ENCODE measurements at regions not wholly inside any gene's neighbourhood (a gene's known extent, or its start where the extent isn't known, plus 50 kb on each side); places are given as distances from the start of the nearest gene placed in this dataset.

DNA sequence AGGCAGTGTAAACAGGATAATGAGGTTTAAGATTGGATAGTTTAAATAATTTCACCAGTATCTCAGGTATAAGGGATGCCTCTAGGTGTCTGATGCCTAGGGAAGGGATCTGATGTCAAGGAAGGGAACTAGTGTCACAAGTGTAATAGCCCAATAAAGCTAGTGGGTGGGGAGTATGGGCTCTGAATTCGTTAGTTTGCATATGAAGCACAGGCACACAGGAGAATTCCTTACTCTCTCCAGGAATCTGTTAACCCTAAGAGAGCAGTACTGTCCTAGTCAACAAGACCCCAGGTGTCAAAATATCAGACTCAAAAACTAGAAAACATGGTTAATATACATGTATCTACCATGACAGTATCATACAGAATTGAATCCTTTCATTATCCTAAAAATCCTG lies 352.5 kb upstream of the CYLC2 start:
- no peaks in the 10 kb centered on the region for H3K4me1 ChIP-seq (ENCODE audit: control insufficient read depth in 4 of 4, insufficient read depth in 4 of 4, low read length in 3 of 4)
- no peak overlapping the region for H3K4me3 ChIP-seq (ENCODE audit: low read depth in 1 of 3, low read length in 3 of 3)
- H3K27ac ChIP-seq (ENCODE audit: low read depth in 1 of 2, low read length in 2 of 2), result no peak overlapping the region
- TF ChIP-seq YY1 (IDR thresholded peaks at IDR 0.05) (no peak), HNF4G (IDR thresholded peaks at IDR 0.05) (no peak), FOXA1 (IDR thresholded peaks at IDR 0.05) (no peak), EGR1 (IDR thresholded peaks at IDR 0.05; ENCODE audit: low read depth in 2 of 2) (no peak), SP1 (IDR thresholded peaks at IDR 0.05) (no peak), JUND (IDR thresholded peaks at IDR 0.05) (no peak), HNF4A (conservative IDR thresholded peaks at IDR 0.05) (no peak), FOXA2 (IDR thresholded peaks at IDR 0.05) (no peak), RXRA (IDR thresholded peaks at IDR 0.05) (no peak), RAD21 (IDR thresholded peaks at IDR 0.05) (no peak)
- TF ChIP-seq, protein P1, sequence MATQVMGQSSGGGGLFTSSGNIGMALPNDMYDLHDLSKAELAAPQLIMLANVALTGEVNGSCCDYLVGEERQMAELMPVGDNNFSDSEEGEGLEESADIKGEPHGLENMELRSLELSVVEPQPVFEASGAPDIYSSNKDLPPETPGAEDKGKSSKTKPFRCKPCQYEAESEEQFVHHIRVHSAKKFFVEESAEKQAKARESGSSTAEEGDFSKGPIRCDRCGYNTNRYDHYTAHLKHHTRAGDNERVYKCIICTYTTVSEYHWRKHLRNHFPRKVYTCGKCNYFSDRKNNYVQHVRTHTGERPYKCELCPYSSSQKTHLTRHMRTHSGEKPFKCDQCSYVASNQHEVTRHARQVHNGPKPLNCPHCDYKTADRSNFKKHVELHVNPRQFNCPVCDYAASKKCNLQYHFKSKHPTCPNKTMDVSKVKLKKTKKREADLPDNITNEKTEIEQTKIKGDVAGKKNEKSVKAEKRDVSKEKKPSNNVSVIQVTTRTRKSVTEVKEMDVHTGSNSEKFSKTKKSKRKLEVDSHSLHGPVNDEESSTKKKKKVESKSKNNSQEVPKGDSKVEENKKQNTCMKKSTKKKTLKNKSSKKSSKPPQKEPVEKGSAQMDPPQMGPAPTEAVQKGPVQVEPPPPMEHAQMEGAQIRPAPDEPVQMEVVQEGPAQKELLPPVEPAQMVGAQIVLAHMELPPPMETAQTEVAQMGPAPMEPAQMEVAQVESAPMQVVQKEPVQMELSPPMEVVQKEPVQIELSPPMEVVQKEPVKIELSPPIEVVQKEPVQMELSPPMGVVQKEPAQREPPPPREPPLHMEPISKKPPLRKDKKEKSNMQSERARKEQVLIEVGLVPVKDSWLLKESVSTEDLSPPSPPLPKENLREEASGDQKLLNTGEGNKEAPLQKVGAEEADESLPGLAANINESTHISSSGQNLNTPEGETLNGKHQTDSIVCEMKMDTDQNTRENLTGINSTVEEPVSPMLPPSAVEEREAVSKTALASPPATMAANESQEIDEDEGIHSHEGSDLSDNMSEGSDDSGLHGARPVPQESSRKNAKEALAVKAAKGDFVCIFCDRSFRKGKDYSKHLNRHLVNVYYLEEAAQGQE (IDR thresholded peaks at IDR 0.05), result no peak
- TF ChIP-seq, protein P2, sequence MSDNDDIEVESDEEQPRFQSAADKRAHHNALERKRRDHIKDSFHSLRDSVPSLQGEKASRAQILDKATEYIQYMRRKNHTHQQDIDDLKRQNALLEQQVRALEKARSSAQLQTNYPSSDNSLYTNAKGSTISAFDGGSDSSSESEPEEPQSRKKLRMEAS (IDR thresholded peaks at IDR 0.05), result no peak
- TF ChIP-seq, protein P3, sequence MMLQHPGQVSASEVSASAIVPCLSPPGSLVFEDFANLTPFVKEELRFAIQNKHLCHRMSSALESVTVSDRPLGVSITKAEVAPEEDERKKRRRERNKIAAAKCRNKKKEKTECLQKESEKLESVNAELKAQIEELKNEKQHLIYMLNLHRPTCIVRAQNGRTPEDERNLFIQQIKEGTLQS (IDR thresholded peaks at IDR 0.05), result no peak
- TF ChIP-seq, protein P4, sequence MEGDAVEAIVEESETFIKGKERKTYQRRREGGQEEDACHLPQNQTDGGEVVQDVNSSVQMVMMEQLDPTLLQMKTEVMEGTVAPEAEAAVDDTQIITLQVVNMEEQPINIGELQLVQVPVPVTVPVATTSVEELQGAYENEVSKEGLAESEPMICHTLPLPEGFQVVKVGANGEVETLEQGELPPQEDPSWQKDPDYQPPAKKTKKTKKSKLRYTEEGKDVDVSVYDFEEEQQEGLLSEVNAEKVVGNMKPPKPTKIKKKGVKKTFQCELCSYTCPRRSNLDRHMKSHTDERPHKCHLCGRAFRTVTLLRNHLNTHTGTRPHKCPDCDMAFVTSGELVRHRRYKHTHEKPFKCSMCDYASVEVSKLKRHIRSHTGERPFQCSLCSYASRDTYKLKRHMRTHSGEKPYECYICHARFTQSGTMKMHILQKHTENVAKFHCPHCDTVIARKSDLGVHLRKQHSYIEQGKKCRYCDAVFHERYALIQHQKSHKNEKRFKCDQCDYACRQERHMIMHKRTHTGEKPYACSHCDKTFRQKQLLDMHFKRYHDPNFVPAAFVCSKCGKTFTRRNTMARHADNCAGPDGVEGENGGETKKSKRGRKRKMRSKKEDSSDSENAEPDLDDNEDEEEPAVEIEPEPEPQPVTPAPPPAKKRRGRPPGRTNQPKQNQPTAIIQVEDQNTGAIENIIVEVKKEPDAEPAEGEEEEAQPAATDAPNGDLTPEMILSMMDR (IDR thresholded peaks at IDR 0.05; ENCODE audit: low read depth, low read length, missing input control), result no peak
- H3K9ac ChIP-seq (ENCODE audit: low read depth in 1 of 2, low read length in 2 of 2), result no peak overlapping the region
- peaks cover 0 to 3% (median 0%) of the 10 kb centered on the region in 4 donors for H3K27me3 ChIP-seq (ENCODE audit: control insufficient read depth in 4 of 4, insufficient read depth in 4 of 4, low read length in 3 of 4)
- no peaks in the 10 kb centered on the region for H3K36me3 ChIP-seq (ENCODE audit: control insufficient read depth in 4 of 4, insufficient read depth in 3 of 4, low read depth in 1 of 4, low read length in 3 of 4)
- no peaks in the 10 kb centered on the region for H3K9me3 ChIP-seq (ENCODE audit: control insufficient read depth in 4 of 4, low read length in 3 of 4)
- DNase-seq (ENCODE audit: low spot score), result no peak
- WGBS, result 26% methylated on average over 1 of the region's 1 CpG

DNA sequence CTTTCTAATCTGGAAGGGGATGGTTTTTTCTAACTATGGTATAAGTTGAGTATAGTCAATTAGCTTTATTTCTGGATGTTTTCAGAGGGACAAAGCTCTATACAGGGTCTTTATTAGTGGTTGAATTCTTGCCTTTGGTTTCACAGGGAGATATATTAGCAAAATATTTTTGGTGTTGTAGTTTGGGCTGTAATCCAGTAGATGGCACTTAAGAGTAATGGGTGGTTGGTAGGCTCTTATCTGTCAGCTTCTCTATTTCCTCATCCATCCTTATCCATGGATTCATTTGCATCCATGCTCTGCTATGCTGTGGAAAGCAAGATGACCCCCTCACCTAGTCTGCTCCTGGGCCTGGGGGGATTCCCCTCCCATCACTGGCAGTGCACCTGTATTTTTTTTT lies 363.6 kb upstream of the CYLC2 start:
- H3K4me1 ChIP-seq (ENCODE audit: control insufficient read depth in 4 of 4, insufficient read depth in 4 of 4, low read length in 3 of 4), result no peaks in the 10 kb centered on the region
- H3K27me3 ChIP-seq (ENCODE audit: control insufficient read depth in 4 of 4, insufficient read depth in 4 of 4, low read length in 3 of 4), result no peaks in the 10 kb centered on the region
- H3K36me3 ChIP-seq (ENCODE audit: control insufficient read depth in 4 of 4, insufficient read depth in 3 of 4, low read depth in 1 of 4, low read length in 3 of 4), result no peaks in the 10 kb centered on the region
- peak; percentile 64 to 73 for TF ChIP-seq RAD21 (IDR thresholded peaks at IDR 0.05)
- TF ChIP-seq, protein P1 (IDR thresholded peaks at IDR 0.05), result no peak
- TF ChIP-seq, protein P4 (IDR thresholded peaks at IDR 0.05; ENCODE audit: low read depth, low read length, missing input control), result peak; percentile 41
- no peak for DNase-seq (ENCODE audit: low spot score)
- H3K9ac ChIP-seq (ENCODE audit: low read depth in 1 of 2, low read length in 2 of 2), result no peak overlapping the region
- H3K27ac ChIP-seq (ENCODE audit: low read depth in 1 of 2, low read length in 2 of 2), result no peak overlapping the region
- peaks cover 0 to 9% (median 3%) of the 10 kb centered on the region in 4 donors for H3K9me3 ChIP-seq (ENCODE audit: control insufficient read depth in 4 of 4, low read length in 3 of 4)
- H3K4me3 ChIP-seq (ENCODE audit: low read depth in 1 of 3, low read length in 3 of 3), result no peak overlapping the region

All from liver (tissue), 8 donors.